ENCODE measurements at regions not wholly inside any gene's neighbourhood (a gene's known extent, or its start where the extent isn't known, plus 50 kb on each side); places are given as distances from the start of the nearest gene placed in this dataset.

DNA sequence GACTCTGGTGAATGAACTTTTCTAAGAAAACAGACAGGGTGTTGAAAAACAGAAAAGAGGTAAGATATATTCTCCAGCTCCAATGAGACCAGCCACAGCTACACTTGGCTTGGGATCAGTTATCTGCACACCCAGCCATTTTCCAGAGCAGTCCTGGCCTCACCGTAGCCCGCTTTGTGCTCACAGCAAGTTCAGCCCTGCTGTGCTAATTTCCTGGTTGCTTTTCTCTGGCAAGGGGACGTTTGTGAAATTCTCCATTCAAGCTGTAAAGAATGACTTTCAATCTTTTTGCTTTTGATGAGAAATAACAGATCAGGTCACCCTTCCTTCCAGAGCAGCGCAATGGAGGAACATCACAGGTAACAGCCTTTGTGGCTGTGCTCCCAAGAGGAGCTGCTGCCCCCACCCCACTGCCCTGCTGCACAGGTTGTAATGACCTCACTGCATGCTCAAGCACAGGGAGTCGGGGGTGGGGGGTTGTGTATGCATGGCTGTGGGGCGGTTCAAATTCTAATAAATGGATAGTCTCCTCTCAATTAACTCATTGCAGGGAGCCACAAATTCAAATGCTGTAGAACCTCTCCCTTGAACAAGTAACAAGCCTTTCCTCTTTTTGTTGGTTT is 516.6 kb upstream of the NBEA start:
- no peak for TF ChIP-seq ZBTB33 (IDR thresholded peaks at IDR 0.05)
- no peak for TF ChIP-seq FOXA1 (IDR thresholded peaks at IDR 0.05)
- TF ChIP-seq YY1 (IDR thresholded peaks at IDR 0.05), result no peak
- no peak for TF ChIP-seq HNF4G (IDR thresholded peaks at IDR 0.05)
- no peak for TF ChIP-seq HNF4A (conservative IDR thresholded peaks at IDR 0.05)
- TF ChIP-seq MAX (IDR thresholded peaks at IDR 0.05), result no peak
- no peak for TF ChIP-seq JUND (IDR thresholded peaks at IDR 0.05)
- no peak for TF ChIP-seq TAF1 (conservative IDR thresholded peaks at IDR 0.05)
- TF ChIP-seq RAD21 (IDR thresholded peaks at IDR 0.05), result no peak
- no peak for TF ChIP-seq GABPA (IDR thresholded peaks at IDR 0.05 in 1 of 2, conservative IDR thresholded peaks at IDR 0.05 in 1 of 2)
- TF ChIP-seq, protein P1, sequence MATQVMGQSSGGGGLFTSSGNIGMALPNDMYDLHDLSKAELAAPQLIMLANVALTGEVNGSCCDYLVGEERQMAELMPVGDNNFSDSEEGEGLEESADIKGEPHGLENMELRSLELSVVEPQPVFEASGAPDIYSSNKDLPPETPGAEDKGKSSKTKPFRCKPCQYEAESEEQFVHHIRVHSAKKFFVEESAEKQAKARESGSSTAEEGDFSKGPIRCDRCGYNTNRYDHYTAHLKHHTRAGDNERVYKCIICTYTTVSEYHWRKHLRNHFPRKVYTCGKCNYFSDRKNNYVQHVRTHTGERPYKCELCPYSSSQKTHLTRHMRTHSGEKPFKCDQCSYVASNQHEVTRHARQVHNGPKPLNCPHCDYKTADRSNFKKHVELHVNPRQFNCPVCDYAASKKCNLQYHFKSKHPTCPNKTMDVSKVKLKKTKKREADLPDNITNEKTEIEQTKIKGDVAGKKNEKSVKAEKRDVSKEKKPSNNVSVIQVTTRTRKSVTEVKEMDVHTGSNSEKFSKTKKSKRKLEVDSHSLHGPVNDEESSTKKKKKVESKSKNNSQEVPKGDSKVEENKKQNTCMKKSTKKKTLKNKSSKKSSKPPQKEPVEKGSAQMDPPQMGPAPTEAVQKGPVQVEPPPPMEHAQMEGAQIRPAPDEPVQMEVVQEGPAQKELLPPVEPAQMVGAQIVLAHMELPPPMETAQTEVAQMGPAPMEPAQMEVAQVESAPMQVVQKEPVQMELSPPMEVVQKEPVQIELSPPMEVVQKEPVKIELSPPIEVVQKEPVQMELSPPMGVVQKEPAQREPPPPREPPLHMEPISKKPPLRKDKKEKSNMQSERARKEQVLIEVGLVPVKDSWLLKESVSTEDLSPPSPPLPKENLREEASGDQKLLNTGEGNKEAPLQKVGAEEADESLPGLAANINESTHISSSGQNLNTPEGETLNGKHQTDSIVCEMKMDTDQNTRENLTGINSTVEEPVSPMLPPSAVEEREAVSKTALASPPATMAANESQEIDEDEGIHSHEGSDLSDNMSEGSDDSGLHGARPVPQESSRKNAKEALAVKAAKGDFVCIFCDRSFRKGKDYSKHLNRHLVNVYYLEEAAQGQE (IDR thresholded peaks at IDR 0.05), result no peak
- no peak for TF ChIP-seq CTCF (IDR thresholded peaks at IDR 0.05; ENCODE audit: low read depth, low read length, missing input control)
- TF ChIP-seq, protein P2, sequence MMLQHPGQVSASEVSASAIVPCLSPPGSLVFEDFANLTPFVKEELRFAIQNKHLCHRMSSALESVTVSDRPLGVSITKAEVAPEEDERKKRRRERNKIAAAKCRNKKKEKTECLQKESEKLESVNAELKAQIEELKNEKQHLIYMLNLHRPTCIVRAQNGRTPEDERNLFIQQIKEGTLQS (IDR thresholded peaks at IDR 0.05), result no peak
- TF ChIP-seq RXRA (IDR thresholded peaks at IDR 0.05), result no peak
- no peak for TF ChIP-seq SP1 (IDR thresholded peaks at IDR 0.05)
- TF ChIP-seq EGR1 (IDR thresholded peaks at IDR 0.05; ENCODE audit: low read depth in 2 of 2), result no peak
- TF ChIP-seq FOXA2 (IDR thresholded peaks at IDR 0.05), result no peak
- Histone ChIP-seq H3K36me3 (ENCODE audit: control insufficient read depth in 4 of 4, insufficient read depth in 3 of 4, low read depth in 1 of 4, low read length in 3 of 4) (no peaks in the 10 kb centered on the region), H3K27me3 (ENCODE audit: control insufficient read depth in 4 of 4, insufficient read depth in 4 of 4, low read length in 3 of 4) (peaks cover 0 to 2% (median 0%) of the 10 kb centered on the region in 4 donors), H3K4me3 (ENCODE audit: low read depth in 1 of 3, low read length in 3 of 3) (no peak overlapping the region), H3K27ac (ENCODE audit: low read depth in 1 of 2, low read length in 2 of 2) (no peak overlapping the region), H3K4me1 (ENCODE audit: control insufficient read depth in 4 of 4, insufficient read depth in 4 of 4, low read length in 3 of 4) (no peaks in the 10 kb centered on the region), H3K9ac (ENCODE audit: low read depth in 1 of 2, low read length in 2 of 2) (no peak overlapping the region), H3K9me3 (ENCODE audit: control insufficient read depth in 4 of 4, low read length in 3 of 4) (no peaks in the 10 kb centered on the region)
- 69% methylated on average over 6 of the region's 6 CpGs for WGBS
- no peak for DNase-seq (ENCODE audit: low spot score)

All from liver (tissue), 8 donors.